Stimulated activated CD8-positive, alpha-beta memory T cell treated with anti-CD3 and anti-CD28 coated beads, Interleukin-12 subunit alpha, Interleukin-12 subunit beta, amount 100 ng/mL, for 1 hour (primary cell): ENCODE measurements at regions not wholly inside any gene's neighbourhood (a gene's known extent, or its start where the extent isn't known, plus 50 kb on each side); places are given as distances from the start of the nearest gene placed in this dataset.
"Not testable (repeated sequence)": the region's sequence is repeated elsewhere in the genome, so short reads cannot be mapped to it uniquely, and the experiment has no call there.

Source experiments
- DNase-seq: peaks from one replicate; pipeline ENCODE4 v3.0.0-alpha.2; 2020; ENCODE audit warnings: low read depth

DNA sequence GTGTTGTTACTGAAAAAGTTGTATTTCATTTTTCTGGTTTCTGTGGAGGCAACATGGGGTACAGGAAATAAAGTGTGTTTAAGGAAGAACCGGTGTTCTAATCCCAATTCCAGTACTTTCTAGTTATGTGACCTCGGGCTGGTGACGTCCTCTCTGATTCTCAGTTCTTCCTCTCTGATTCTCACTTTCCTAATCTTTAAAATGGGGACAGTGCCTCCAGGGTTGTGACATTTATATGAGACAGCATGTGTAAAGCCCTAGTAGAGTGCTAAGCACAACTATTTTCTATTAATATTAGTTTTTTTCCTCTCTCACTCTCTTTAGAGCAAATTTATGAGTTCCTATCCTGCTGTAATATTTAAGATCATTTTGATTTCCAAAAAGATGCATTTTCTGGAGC, 50.9 kb upstream of the PTPDC1 start:
- no peak for DNase-seq

DNA sequence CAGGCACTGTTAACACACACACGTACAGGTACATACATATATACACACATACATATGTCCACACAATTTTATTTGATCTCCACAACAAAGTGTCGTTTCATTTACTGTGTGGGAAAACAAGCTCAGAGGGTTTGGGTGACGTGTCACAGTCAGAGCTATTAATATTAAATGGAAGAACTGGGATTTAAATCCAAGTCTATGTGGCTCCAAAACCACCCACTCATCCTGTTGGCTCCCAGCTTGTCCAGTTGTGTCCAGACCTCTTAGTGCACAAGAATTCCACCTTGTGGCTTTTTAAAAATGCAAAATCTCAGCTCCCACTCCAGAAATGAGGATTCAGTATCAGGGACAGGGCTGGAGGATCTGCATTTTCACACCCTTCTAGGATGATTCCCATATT, 52.3 kb upstream of the PTPDC1 start:
- DNase-seq, result no peak

- DNase-seq, result no peak
Observed at GRCh38 chr9:94031380-94031779, 52.9 kb upstream of the PTPDC1 start.

- peak; percentile 69 for DNase-seq
Observed at GRCh38 chr9:94030318-94031179, 53.7 kb upstream of the PTPDC1 start.

DNA sequence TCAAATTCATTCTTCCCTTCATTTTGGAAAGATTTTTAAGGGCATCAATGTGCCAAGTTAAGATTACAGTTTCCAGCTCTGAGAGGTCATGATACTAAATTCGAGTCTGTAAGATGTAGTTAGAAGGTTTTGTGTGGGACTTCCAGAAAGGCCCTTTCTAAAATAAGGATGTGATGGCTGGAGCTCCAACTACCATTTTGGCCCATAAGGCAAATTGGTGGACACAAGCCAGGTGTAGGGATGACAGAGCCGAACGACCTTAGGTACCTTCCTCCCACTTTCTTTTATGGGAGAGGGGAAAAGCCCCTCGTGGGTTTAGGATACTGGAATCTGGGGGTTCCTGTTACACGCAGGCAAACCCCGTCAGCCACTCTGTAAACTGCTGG, 54.3 kb upstream of the PTPDC1 start:
- DNase-seq, result no peak

- no peak for DNase-seq
Observed at GRCh38 chr9:94026816-94027215, 57.4 kb upstream of the PTPDC1 start.

DNA sequence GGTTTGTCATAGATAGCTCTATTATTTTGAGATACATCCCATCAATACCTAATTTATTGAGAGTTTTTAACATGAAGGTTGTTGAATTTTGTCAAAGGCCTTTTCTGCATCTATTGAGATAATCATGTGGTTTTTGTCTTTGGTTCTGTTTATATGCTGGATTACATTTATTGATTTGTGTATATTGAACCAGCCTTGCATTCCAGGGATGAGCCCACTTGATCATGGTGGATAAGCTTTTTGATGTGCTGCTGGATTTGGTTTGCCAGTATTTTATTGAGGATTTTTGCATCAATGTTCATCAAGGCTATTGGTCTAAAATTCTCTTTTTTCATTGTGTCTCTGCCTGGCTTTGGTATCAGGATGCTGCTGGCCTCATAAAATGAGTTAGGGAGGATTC, 61.8 kb upstream of the PTPDC1 start:
- DNase-seq, result not testable (repeated sequence)

- not testable (repeated sequence) for DNase-seq
Observed at GRCh38 chr9:94020836-94021235, 63.4 kb upstream of the PTPDC1 start.

GRCh38 chr9:94018628-94019027, 63.5 kb upstream of the BARX1 start:
- DNase-seq, result no peak

GRCh38 chr9:94017939-94018531, 62.9 kb upstream of the BARX1 start:
- no peak for DNase-seq

GRCh38 chr9:94016744-94017143, 61.6 kb upstream of the BARX1 start:
- DNase-seq, result no peak

DNA sequence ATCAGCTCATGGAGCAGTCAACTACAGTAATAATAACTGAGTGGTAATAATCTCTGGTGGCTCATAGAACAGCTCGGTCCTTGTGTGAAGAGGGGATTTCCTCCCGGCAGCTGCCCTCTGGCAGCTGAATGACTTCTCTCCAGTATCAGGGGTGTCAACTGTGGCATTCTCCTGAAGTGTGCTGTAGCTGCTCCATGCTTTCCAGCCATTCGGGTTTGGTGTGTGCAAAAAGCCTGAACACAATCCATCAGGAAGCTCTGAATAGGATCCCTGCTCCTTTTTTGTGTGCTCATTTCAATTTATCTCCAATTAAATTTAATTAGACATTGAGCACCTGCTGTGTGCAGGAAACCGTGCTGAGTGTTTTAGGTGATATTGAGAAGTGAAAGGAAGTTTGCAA, 59.8 kb upstream of the BARX1 start:
- DNase-seq, result no peak

- no peak for DNase-seq
Observed at GRCh38 chr9:94014066-94014654, 59.0 kb upstream of the BARX1 start.

- DNase-seq, result no peak
Observed at GRCh38 chr9:94010980-94011533, 55.9 kb upstream of the BARX1 start.

DNA sequence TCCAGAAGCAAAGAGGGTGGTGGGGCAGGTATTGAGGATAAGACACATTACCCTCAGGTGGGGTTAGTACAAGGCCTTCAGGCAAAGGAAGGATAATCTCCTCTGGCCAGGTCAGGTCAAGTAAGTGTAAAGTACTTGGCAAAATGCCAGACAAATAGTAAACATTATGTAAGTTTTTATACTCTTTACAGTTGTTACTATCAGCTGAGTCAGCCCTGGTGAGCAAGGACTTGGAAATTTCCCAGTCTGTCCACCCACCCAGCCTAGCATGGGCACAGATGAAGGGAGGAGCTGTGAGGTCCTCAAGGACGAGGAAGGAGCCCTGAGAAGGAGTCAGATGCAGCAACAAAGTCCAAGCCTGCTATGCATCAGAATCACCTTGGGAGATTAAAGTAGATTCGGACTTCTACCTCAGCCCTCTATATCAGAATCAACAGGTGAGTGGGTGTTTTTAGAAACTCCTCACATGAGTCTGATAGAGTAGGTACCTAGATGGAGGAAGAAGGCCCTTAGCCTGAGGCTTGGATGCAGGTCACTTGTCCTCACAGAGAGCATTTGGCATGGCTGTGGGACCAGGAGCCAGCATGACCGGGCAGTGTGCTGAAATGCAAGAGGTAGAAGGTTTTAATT, 50.2 kb upstream of the BARX1 start:
- DNase-seq, result no peak
